Ishikawa (cell line): ENCODE measurements at regions not wholly inside any gene's neighbourhood (a gene's known extent, or its start where the extent isn't known, plus 50 kb on each side); places are given as distances from the start of the nearest gene placed in this dataset.

Experiments used
- CEBPB ChIP-seq: IDR thresholded peaks from 2 replicates; pipeline ENCODE4 v1.6.1; 2012
- CREB1 ChIP-seq: IDR thresholded peaks from 2 replicates; pipeline ENCODE4 v1.6.1; 2012; ENCODE audit warnings: low read depth
- EGR1 ChIP-seq: IDR thresholded peaks from 2 replicates; pipeline ENCODE4 v1.6.1; 2012
- EP300 ChIP-seq: IDR thresholded peaks from 2 replicates; pipeline ENCODE4 v1.6.1; 2012; ENCODE audit warnings: borderline replicate concordance
- NFIC ChIP-seq: IDR thresholded peaks from 2 replicates; pipeline ENCODE4 v1.6.1; 2012
- RAD21 ChIP-seq: IDR thresholded peaks from 2 replicates; pipeline ENCODE4 v1.6.1; 2012; ENCODE audit warnings: low read depth
- TAF1 ChIP-seq: IDR thresholded peaks from 2 replicates; pipeline ENCODE4 v1.6.1; 2012; ENCODE audit warnings: low read depth, mild to moderate bottlenecking
- TCF12 ChIP-seq: IDR thresholded peaks from 2 replicates; pipeline ENCODE4 v1.6.1; 2012; ENCODE audit warnings: low read depth
- YY1 ChIP-seq: IDR thresholded peaks from 2 replicates; pipeline ENCODE4 v1.6.1; 2012; ENCODE audit warnings: low read depth
- TF ChIP-seq, protein P1 (sequence below): IDR thresholded peaks from 2 replicates; pipeline ENCODE4 v1.6.1; 2012
- TF ChIP-seq, protein P2 (sequence below): IDR thresholded peaks from 2 replicates; pipeline ENCODE4 v1.6.1; 2012; ENCODE audit warnings: low read depth, mild to moderate bottlenecking

DNA sequence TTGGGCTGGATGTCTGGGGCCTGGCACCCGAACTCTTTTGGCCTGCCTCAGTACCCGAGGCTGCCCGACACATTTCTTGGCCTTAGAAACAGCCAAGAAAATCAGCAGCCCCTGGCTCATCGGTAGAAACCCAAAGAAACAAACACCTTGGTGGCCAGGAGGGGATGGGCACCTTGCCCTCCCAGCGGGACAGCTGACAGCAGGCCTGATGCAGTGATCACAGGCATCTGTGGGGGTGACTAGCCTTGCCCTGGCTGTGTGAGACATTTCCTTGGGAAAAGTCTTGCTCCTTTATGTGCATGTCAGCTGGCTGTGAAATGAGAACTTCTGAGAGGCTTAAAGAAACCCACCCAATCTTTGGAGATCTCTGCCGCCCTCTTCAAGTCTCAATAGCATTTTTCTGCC, 60.9 kb downstream of the SMIM38 start:
- TF ChIP-seq TAF1 (no peak), EGR1 (no peak), YY1 (no peak), CREB1 (no peak), NFIC (no peak), EP300 (no peak), RAD21 (no peak), TCF12 (no peak), CEBPB (no peak)
- TF ChIP-seq, protein P1, sequence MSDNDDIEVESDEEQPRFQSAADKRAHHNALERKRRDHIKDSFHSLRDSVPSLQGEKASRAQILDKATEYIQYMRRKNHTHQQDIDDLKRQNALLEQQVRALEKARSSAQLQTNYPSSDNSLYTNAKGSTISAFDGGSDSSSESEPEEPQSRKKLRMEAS = no peak
- TF ChIP-seq, protein P2, sequence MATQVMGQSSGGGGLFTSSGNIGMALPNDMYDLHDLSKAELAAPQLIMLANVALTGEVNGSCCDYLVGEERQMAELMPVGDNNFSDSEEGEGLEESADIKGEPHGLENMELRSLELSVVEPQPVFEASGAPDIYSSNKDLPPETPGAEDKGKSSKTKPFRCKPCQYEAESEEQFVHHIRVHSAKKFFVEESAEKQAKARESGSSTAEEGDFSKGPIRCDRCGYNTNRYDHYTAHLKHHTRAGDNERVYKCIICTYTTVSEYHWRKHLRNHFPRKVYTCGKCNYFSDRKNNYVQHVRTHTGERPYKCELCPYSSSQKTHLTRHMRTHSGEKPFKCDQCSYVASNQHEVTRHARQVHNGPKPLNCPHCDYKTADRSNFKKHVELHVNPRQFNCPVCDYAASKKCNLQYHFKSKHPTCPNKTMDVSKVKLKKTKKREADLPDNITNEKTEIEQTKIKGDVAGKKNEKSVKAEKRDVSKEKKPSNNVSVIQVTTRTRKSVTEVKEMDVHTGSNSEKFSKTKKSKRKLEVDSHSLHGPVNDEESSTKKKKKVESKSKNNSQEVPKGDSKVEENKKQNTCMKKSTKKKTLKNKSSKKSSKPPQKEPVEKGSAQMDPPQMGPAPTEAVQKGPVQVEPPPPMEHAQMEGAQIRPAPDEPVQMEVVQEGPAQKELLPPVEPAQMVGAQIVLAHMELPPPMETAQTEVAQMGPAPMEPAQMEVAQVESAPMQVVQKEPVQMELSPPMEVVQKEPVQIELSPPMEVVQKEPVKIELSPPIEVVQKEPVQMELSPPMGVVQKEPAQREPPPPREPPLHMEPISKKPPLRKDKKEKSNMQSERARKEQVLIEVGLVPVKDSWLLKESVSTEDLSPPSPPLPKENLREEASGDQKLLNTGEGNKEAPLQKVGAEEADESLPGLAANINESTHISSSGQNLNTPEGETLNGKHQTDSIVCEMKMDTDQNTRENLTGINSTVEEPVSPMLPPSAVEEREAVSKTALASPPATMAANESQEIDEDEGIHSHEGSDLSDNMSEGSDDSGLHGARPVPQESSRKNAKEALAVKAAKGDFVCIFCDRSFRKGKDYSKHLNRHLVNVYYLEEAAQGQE = no peak
